ENCODE measurements at regions not wholly inside any gene's neighbourhood (a gene's known extent, or its start where the extent isn't known, plus 50 kb on each side); places are given as distances from the start of the nearest gene placed in this dataset.

- Mint-ChIP-seq H3K27ac (no peak overlapping the region), H3K9me3 (no peaks in the 10 kb centered on the region), H3K36me3 (no peaks in the 10 kb centered on the region), H3K4me1 (ENCODE audit: unreplicated experiment) (no peaks in the 10 kb centered on the region), H3K27me3 (no peaks in the 10 kb centered on the region), H3K4me3 (no peak overlapping the region)
- TF ChIP-seq CTCF (conservative IDR thresholded peaks at IDR 0.05), result no peak
- DNase-seq (ENCODE audit: extremely low spot score, unreplicated experiment), result no peak
These were observed 128.0 kb downstream of the TMA16 start for GRCh38 chr4:163622379-163623035.

GRCh38 chr4:163623787-163624186 is 129.3 kb downstream of the TMA16 start:
- Mint-ChIP-seq H3K9me3 (no peaks in the 10 kb centered on the region), H3K27ac (no peak overlapping the region), H3K4me1 (ENCODE audit: unreplicated experiment) (no peaks in the 10 kb centered on the region), H3K4me3 (no peak overlapping the region), H3K36me3 (no peaks in the 10 kb centered on the region), H3K27me3 (no peaks in the 10 kb centered on the region)
- DNase-seq (ENCODE audit: extremely low spot score, unreplicated experiment), result no peak
- no peak for TF ChIP-seq CTCF (conservative IDR thresholded peaks at IDR 0.05)

GRCh38 chr4:163624727-163625126 is 130.2 kb downstream of the TMA16 start:
- Mint-ChIP-seq H3K9me3 (no peaks in the 10 kb centered on the region), H3K4me1 (ENCODE audit: unreplicated experiment) (no peaks in the 10 kb centered on the region), H3K27ac (no peak overlapping the region), H3K4me3 (no peak overlapping the region), H3K36me3 (no peaks in the 10 kb centered on the region), H3K27me3 (no peaks in the 10 kb centered on the region)
- TF ChIP-seq CTCF (conservative IDR thresholded peaks at IDR 0.05), result no peak
- DNase-seq (ENCODE audit: extremely low spot score, unreplicated experiment), result no peak

- no peak for TF ChIP-seq CTCF (conservative IDR thresholded peaks at IDR 0.05)
- no peaks in the 10 kb centered on the region for H3K9me3 Mint-ChIP-seq
- no peak overlapping the region for H3K4me3 Mint-ChIP-seq
- no peaks in the 10 kb centered on the region for H3K27me3 Mint-ChIP-seq
- DNase-seq (ENCODE audit: extremely low spot score, unreplicated experiment), result no peak
- H3K4me1 Mint-ChIP-seq (ENCODE audit: unreplicated experiment), result no peaks in the 10 kb centered on the region
- no peaks in the 10 kb centered on the region for H3K36me3 Mint-ChIP-seq
- H3K27ac Mint-ChIP-seq, result no peak overlapping the region
These were observed 136.8 kb downstream of the TMA16 start for GRCh38 chr4:163631288-163631687.

GRCh38 chr4:163638909-163639308 is 144.4 kb downstream of the TMA16 start:
- Mint-ChIP-seq H3K9me3 (no peaks in the 10 kb centered on the region), H3K27me3 (no peaks in the 10 kb centered on the region), H3K27ac (no peak overlapping the region), H3K4me1 (ENCODE audit: unreplicated experiment) (no peaks in the 10 kb centered on the region), H3K36me3 (no peaks in the 10 kb centered on the region), H3K4me3 (no peak overlapping the region)
- no peak for DNase-seq (ENCODE audit: extremely low spot score, unreplicated experiment)
- TF ChIP-seq CTCF (conservative IDR thresholded peaks at IDR 0.05), result no peak

Measured in type B pancreatic cell (in vitro differentiated cells).